ENCODE measurements at regions not wholly inside any gene's neighbourhood (a gene's known extent, or its start where the extent isn't known, plus 50 kb on each side); places are given as distances from the start of the nearest gene placed in this dataset.

GRCh38 chr14:65225299-65226159, 123.2 kb upstream of the MAX start:
- no peak for DNase-seq

GRCh38 chr14:65226824-65227604, 124.7 kb upstream of the MAX start:
- no peak for DNase-seq

GRCh38 chr14:65228436-65228835, 126.1 kb upstream of the MAX start:
- no peak for DNase-seq

- no peak for DNase-seq
Observed at GRCh38 chr14:65228956-65229747, 126.8 kb upstream of the MAX start.

- DNase-seq: peak; percentile 43
Observed at GRCh38 chr14:65229748-65230728, 127.7 kb upstream of the MAX start.

GRCh38 chr14:65231286-65231980, 129.1 kb upstream of the MAX start:
- DNase-seq: no peak

- DNase-seq: no peak
Observed at GRCh38 chr14:65234752-65235361, 132.5 kb upstream of the MAX start.

- no peak for DNase-seq
Observed at GRCh38 chr14:65237023-65237814, 134.9 kb upstream of the MAX start.

GRCh38 chr14:65237941-65238340, 135.6 kb upstream of the MAX start:
- DNase-seq: no peak

- DNase-seq: no peak
Observed at GRCh38 chr14:65238456-65238855, 136.1 kb upstream of the MAX start.

GRCh38 chr14:65239143-65239937, 137.0 kb upstream of the MAX start:
- no peak for DNase-seq

- no peak for DNase-seq
Observed at GRCh38 chr14:65239938-65240296, 137.6 kb upstream of the MAX start.

- DNase-seq: no peak
Observed at GRCh38 chr14:65241125-65241752, 138.9 kb upstream of the MAX start.

- DNase-seq: no peak
Observed at GRCh38 chr14:65242732-65243134, 140.4 kb upstream of the MAX start.

GRCh38 chr14:65243766-65244442, 141.6 kb upstream of the MAX start:
- peak; percentile 37 for DNase-seq

GRCh38 chr14:65249471-65250161, 147.3 kb upstream of the MAX start:
- DNase-seq: no peak

- no peak for DNase-seq
Observed at GRCh38 chr14:65250162-65250495, 147.8 kb upstream of the MAX start.

GRCh38 chr14:65251213-65251612, 148.9 kb upstream of the MAX start:
- no peak for DNase-seq

All from activated CD4-positive, CD25-positive, alpha-beta regulatory T cell treated with anti-CD3 and anti-CD28 coated beads, Interleukin-2, amount 50 U/mL, for 72 hours (primary cell).